GM18873 (cell line): ENCODE measurements at regions not wholly inside any gene's neighbourhood (a gene's known extent, or its start where the extent isn't known, plus 50 kb on each side); places are given as distances from the start of the nearest gene placed in this dataset.

Experiments used
- ATAC-seq: cut with Tn5 transposase; IDR thresholded peaks from one replicate; pipeline ENCODE4 v1.9.1; 2021; ENCODE audit warnings: mild to moderate bottlenecking, moderate library complexity, moderate number of reproducible peaks; ENCODE audit not compliant: unreplicated experiment, low FRiP score

DNA sequence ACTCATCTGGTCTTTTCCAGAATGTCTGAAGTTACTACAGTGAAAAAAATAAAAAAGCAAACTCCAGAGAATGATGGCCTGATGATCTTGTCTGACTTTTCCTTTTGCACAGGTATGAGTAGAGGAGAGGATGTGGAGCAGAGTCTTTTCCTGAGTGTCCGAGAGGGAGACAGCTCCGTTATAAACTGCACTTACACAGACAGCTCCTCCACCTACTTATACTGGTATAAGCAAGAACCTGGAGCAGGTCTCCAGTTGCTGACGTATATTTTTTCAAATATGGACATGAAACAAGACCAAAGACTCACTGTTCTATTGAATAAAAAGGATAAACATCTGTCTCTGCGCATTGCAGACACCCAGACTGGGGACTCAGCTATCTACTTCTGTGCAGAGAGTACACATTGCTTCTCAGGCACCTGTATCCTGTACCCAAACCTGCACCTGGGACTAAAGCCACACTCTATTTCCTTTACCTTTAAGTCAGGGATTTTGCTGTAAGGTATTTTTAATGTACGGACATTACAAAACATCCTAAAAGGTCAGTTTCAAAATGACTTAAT lies 75.8 kb upstream of the OR4E1 start:
- no peak for ATAC-seq

DNA sequence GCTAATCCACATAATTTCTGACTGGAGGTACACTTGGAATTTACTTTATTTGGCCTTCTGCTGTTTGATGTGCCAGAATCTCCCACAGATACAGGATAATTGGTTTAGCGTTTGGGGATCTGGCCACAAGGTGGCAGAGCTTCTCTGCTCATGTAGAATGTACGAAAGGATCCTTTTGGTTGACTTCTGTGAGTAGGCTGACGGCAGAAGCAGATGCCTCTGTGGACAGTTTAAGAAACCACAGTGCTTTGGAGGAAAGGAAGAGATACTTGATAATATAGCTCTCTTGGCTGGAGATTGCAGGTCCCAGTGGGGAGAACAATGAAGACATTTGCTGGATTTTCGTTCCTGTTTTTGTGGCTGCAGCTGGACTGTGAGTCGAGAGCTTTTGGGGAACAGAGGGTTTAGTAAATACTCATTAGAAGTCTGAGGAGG lies 75.3 kb upstream of the OR4E1 start:
- ATAC-seq = no peak

DNA sequence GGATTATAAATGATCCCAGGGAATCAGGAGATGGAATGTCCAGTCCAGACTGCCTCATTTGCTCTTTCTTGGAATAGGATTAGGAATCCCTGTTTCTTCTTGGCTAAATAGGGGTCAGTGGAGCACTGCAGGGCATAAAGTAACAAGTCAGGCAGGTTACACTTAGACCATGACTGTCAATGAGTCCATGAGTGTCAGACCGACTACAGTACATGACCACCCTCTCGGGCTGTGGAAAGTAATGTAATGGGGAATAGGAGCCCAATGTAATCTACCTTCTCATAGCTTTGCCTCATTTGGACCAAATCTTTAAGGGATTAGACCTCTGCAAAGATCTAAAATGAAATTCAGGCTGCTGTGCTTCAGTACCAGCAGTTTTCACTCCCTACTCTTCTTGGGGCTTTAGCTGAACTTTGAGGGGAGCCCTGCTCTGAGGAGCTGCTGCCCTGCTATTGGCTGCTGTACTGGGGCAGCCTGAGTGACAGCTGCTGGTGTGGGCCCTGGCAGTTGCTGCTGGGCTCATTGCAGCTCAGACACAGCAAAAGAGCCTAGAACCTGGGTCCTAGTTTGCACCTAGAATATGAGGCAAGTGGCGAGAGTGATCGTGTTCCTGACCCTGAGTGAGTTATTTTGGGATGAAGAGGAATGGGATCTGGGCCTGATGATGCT lies 62.2 kb upstream of the OR4E1 start:
- ATAC-seq = no peak

DNA sequence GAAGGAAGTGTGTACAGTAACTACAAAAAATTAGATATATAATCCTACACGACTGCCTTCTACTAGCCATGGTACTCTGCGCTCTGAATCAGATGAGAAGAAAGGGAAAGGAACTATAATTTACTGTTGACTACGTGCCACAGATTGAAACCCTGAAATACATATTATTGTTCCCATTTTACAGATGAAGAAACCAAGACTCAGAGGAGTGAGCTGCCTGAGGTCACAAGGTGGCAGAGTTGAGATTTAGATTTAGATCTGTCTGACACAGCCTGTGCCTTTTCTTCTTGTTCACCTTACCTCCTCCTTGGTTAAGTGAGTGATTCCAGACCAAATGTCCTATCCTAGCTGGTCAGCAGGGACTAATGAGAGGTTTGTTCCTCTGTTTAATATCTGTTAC lies 61.6 kb upstream of the OR4E1 start:
- ATAC-seq = no peak

DNA sequence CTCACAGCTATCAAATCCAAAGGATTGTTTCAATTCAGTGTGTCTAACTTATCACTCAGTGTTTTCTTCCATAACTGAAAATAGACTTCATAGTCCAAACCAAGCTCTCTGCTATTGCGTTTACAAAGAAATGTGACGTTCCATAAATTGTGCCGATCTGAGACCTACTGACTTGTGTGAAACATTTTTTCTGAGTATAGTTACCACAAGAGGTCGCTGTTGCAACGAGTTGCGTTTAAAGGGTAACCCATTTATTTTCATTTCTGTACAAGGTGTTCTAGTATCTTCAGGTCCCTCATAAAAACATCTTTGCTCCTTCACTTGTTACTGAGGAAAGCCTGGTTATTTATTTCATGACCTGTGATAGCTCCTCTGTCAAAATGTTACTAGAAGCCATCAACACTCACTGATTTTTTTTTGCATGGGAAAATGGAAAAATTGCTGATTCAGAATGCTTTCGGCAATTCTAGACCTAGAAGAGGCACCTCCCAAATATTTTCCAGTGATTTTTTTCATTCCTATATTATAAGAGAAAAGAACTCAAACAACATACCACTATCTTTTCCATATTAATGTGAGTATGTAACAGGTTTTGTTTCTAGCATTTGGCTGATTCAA lies 60.9 kb upstream of the OR4E1 start:
- ATAC-seq = no peak

DNA sequence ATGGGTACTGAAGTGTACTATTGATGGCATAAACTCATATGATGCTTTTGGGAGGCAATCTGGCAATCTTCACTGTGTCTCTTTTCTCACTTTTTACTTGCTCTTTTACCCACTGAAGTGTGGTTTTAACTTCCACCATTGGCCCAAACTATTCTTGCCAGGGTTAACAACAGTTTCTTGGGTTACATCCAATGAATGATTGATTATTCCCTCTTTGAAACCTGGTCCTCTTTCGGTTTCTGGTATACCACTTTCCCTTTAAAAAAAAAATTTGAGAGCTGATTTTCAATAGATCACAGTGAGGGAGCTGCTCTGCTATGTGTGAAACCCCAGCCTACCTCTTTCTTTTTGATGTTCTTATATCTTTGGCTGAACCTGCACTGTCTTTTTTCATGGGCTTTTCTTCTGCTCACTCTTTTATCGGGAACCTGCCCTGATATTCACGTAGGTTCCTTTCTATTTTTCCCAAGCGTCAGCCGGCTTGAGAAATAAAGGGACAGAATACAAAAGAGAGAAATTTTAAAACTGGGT lies 56.1 kb upstream of the OR4E1 start:
- ATAC-seq = no peak

DNA sequence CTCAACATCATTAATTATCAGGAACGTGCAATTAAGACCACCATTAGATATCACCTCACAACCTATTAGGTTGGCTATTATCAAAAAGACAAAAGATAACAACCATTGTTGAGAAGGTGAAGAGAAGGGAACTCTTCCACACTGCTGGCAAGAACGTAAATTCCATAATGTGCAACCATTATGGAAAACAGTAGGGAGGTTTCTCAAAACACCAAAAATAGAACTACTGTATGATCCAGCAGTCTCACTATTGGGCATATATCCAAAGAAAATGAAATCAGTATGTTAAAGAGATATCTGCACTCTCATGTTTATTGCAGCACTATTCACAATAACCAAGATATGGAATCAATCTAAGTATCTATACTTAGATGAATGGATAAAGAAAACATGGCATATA lies 51.6 kb upstream of the OR4E1 start:
- ATAC-seq = no peak

DNA sequence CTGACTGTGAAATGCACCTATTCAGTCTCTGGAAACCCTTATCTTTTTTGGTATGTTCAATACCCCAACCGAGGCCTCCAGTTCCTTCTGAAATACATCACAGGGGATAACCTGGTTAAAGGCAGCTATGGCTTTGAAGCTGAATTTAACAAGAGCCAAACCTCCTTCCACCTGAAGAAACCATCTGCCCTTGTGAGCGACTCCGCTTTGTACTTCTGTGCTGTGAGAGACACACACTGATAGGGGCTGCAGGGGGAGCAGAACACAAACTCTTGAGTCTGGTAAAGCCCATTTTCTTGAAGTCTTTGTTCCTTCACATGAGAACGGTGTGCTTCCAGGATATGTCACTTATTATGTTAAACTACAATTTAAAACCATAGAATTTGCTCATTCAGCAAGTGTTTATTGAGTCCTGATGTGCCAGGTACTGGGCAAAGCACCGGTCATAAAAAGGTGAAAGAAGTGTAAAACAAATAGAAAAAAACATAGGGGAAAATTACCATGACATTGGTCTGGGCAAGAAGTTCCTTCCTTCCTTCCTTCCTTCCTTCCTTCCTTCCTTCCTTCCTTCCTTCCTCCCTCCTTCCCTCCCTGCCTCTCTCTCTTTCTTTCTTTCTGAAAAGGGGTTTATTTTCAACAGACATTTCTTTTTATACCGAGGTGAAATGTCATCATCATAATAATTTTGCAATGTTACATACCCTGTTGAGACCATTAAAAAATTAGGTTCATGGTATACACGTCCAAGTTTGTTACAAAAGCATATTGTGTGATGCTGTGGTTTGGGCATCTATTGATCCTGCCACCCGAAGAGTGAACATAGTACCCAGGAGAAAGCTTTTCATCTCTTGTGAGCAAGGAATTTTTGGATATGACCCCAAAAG lies 50.7 kb upstream of the OR4E1 start:
- no peak for ATAC-seq

DNA sequence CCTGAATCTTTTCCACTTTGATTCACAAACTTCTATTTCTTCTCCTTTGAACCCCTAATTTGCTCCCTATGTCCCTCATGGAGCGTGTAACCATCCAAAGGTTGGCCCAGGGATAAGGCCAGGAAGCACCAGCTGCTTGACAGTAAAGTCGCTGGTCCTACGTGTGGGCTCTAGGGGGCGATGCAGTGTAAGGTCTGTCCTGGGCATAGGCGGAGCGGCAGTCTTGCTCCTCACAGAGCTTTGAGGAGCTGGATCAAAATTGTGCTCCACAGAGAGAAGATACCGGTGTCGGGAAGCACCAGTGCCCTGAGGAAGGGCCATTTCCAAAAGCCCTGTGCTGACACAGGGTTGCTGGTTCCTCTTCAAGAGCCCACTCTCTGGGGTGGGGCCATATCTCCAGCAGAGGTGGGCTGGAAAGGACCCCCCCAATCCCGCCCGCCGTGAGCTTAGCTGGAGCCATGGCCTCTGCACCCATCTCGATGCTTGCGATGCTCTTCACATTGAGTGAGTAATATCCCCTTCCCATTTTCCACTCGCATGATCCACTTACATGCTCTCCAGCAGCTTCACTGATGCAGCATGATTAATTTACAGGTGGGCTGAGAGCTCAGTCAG lies 49.9 kb upstream of the OR4E1 start:
- no peak for ATAC-seq
